ENCODE measurements at regions not wholly inside any gene's neighbourhood (a gene's known extent, or its start where the extent isn't known, plus 50 kb on each side); places are given as distances from the start of the nearest gene placed in this dataset.

- Histone ChIP-seq H3K9me3 (replicated peaks in 1 of 2; ENCODE audit: control insufficient read depth in 1 of 2, insufficient read depth in 1 of 2, low read length in 2 of 2) (peaks cover 0 to 14% of the 10 kb centered on the region in 2 donors), H4K20me1 (ENCODE audit: insufficient read depth, low read length) (no peaks in the 10 kb centered on the region), H3K36me3 (replicated peaks in 1 of 2; ENCODE audit: control insufficient read depth in 1 of 2, insufficient read depth in 2 of 2, low read length in 2 of 2) (no peaks in the 10 kb centered on the region), H3K27me3 (ENCODE audit: control insufficient read depth in 2 of 2, insufficient read depth in 2 of 2, low read length in 2 of 2) (no peaks in the 10 kb centered on the region), H3K4me1 (ENCODE audit: control insufficient read depth in 1 of 2, insufficient read depth in 2 of 2, low read length in 2 of 2) (no peaks in the 10 kb centered on the region), H3K27ac (ENCODE audit: low read depth in 1 of 2, low read length in 2 of 2) (no peak overlapping the region), H3K79me2 (ENCODE audit: insufficient read depth, low read length) (no peaks in the 10 kb centered on the region), H2AFZ (ENCODE audit: insufficient read depth, low read depth, low read length, poor library complexity, severe bottlenecking) (no peak overlapping the region), H3K4me2 (replicated peaks; ENCODE audit: extremely low read depth, low read length, poor library complexity, severe bottlenecking) (no peak overlapping the region), H3K4me3 (replicated peaks in 1 of 3; ENCODE audit: low read depth in 2 of 3, low read length in 3 of 3) (no peak overlapping the region), H3K9ac (ENCODE audit: insufficient read depth, low read length, poor library complexity, severe bottlenecking) (no peak overlapping the region)
- WGBS (ENCODE audit: insufficient coverage), result 100% methylated on average over 1 of the region's 4 CpGs
- Mint-ChIP-seq H3K9me3 (peaks cover 2 to 16% (median 5%) of the 10 kb centered on the region in 7 donors), H3K27ac (no peak overlapping the region), H3K36me3 (no peaks in the 10 kb centered on the region), H3K4me1 (no peaks in the 10 kb centered on the region), H3K4me3 (no peak overlapping the region), H3K27me3 (ENCODE audit: low read depth in 3 of 3) (no peaks in the 10 kb centered on the region)
- intact Hi-C loops (cut with micrococcal nuclease), result no loop called here
- no peak for TF ChIP-seq CTCF (IDR thresholded peaks at IDR 0.05)
- no peak for DNase-seq
These were observed 494.6 kb upstream of the GRM3 start for GRCh38 chr7:86149024-86149665.

GRCh38 chr7:86148501-86148900 lies 495.2 kb upstream of the GRM3 start:
- DNase-seq, result no peak
- H4K20me1 ChIP-seq (ENCODE audit: insufficient read depth, low read length), result no peaks in the 10 kb centered on the region
- H3K27me3 ChIP-seq (ENCODE audit: control insufficient read depth in 2 of 2, insufficient read depth in 2 of 2, low read length in 2 of 2), result no peaks in the 10 kb centered on the region
- no CpG with 5 or more reads among the region's 2 CpGs for WGBS (ENCODE audit: insufficient coverage)
- H2AFZ ChIP-seq (ENCODE audit: insufficient read depth, low read depth, low read length, poor library complexity, severe bottlenecking), result no peak overlapping the region
- H3K36me3 ChIP-seq (replicated peaks in 1 of 2; ENCODE audit: control insufficient read depth in 1 of 2, insufficient read depth in 2 of 2, low read length in 2 of 2), result no peaks in the 10 kb centered on the region
- Mint-ChIP-seq H3K27me3 (ENCODE audit: low read depth in 3 of 3) (no peaks in the 10 kb centered on the region), H3K36me3 (no peaks in the 10 kb centered on the region), H3K27ac (no peak overlapping the region), H3K4me1 (no peaks in the 10 kb centered on the region), H3K9me3 (peaks cover 2 to 16% (median 5%) of the 10 kb centered on the region in 7 donors), H3K4me3 (no peak overlapping the region)
- peaks cover 0 to 14% of the 10 kb centered on the region in 2 donors for H3K9me3 ChIP-seq (replicated peaks in 1 of 2; ENCODE audit: control insufficient read depth in 1 of 2, insufficient read depth in 1 of 2, low read length in 2 of 2)
- no peak overlapping the region for H3K9ac ChIP-seq (ENCODE audit: insufficient read depth, low read length, poor library complexity, severe bottlenecking)
- no peak overlapping the region for H3K4me3 ChIP-seq (replicated peaks in 1 of 3; ENCODE audit: low read depth in 2 of 3, low read length in 3 of 3)
- intact Hi-C loops (cut with micrococcal nuclease), result no loop called here
- no peak for TF ChIP-seq CTCF (IDR thresholded peaks at IDR 0.05)
- H3K4me1 ChIP-seq (ENCODE audit: control insufficient read depth in 1 of 2, insufficient read depth in 2 of 2, low read length in 2 of 2), result no peaks in the 10 kb centered on the region
- H3K79me2 ChIP-seq (ENCODE audit: insufficient read depth, low read length), result no peaks in the 10 kb centered on the region
- H3K4me2 ChIP-seq (replicated peaks; ENCODE audit: extremely low read depth, low read length, poor library complexity, severe bottlenecking), result no peak overlapping the region
- no peak overlapping the region for H3K27ac ChIP-seq (ENCODE audit: low read depth in 1 of 2, low read length in 2 of 2)
